ENCODE measurements at regions not wholly inside any gene's neighbourhood (a gene's known extent, or its start where the extent isn't known, plus 50 kb on each side); places are given as distances from the start of the nearest gene placed in this dataset.

GRCh38 chr2:17228461-17228860, 289.8 kb downstream of the RAD51AP2 start:
- no peak for DNase-seq
- ChIA-PET CTCF (interaction anchor here (1.9 kb wide), 1 partner anchor 18 kb away, joined by 4 read pairs; no protein-coding TSS in a partner anchor), POLR2A (no interaction called here)
- H4K20me1 ChIP-seq (ENCODE audit: insufficient read depth): no peaks in the 10 kb centered on the region
- H3K4me2 ChIP-seq: no peak overlapping the region
- no peaks in the 10 kb centered on the region for H3K36me3 ChIP-seq (replicated peaks in 1 of 2; ENCODE audit: control insufficient read depth in 1 of 2, insufficient read depth in 2 of 2, low read length in 1 of 2)
- no peak overlapping the region for H3K9ac ChIP-seq
- peaks cover 0 to 2% of the 10 kb centered on the region in 2 experiments; a peak in 2 of 4 replicates for H3K4me1 ChIP-seq (ENCODE audit: control insufficient read depth in 1 of 2, insufficient read depth in 2 of 2, low read depth in 1 of 2, low read length in 1 of 2)
- H2AFZ ChIP-seq (ENCODE audit: low read depth): no peak overlapping the region
- H3K4me3 ChIP-seq (ENCODE audit: low read depth in 2 of 2, low read length in 1 of 2): no peak overlapping the region
- no peak overlapping the region for H3K27ac ChIP-seq (ENCODE audit: low read depth in 2 of 2, low read length in 1 of 2)
- no peaks in the 10 kb centered on the region for H3K9me3 ChIP-seq
- no peaks in the 10 kb centered on the region for H3F3A ChIP-seq (replicated peaks; ENCODE audit: insufficient read depth)
- no peaks in the 10 kb centered on the region for H3K9me2 ChIP-seq
- TF ChIP-seq MXI1 (IDR thresholded peaks at IDR 0.05; ENCODE audit: low read depth, low read length): no peak
- H3K27me3 ChIP-seq (ENCODE audit: insufficient read depth): no peaks in the 10 kb centered on the region
- no peaks in the 10 kb centered on the region for H3K79me2 ChIP-seq (ENCODE audit: insufficient read depth)
- 66% methylated on average over 6 of the region's 6 CpGs for WGBS (ENCODE audit: low lambda C conversion rate)

GRCh38 chr2:17227856-17228255, 290.4 kb downstream of the RAD51AP2 start:
- Histone ChIP-seq H3K9me3 (no peaks in the 10 kb centered on the region), H3K9ac (no peak overlapping the region), H3F3A (replicated peaks; ENCODE audit: insufficient read depth) (no peaks in the 10 kb centered on the region), H4K20me1 (ENCODE audit: insufficient read depth) (no peaks in the 10 kb centered on the region), H3K27me3 (ENCODE audit: insufficient read depth) (no peaks in the 10 kb centered on the region), H3K4me2 (no peak overlapping the region), H2AFZ (ENCODE audit: low read depth) (no peak overlapping the region), H3K79me2 (ENCODE audit: insufficient read depth) (no peaks in the 10 kb centered on the region), H3K9me2 (no peaks in the 10 kb centered on the region), H3K4me1 (ENCODE audit: control insufficient read depth in 1 of 2, insufficient read depth in 2 of 2, low read depth in 1 of 2, low read length in 1 of 2) (peaks cover 0 to 2% of the 10 kb centered on the region in 2 experiments; a peak in 2 of 4 replicates), H3K4me3 (ENCODE audit: low read depth in 2 of 2, low read length in 1 of 2) (no peak overlapping the region), H3K27ac (ENCODE audit: low read depth in 2 of 2, low read length in 1 of 2) (no peak overlapping the region), H3K36me3 (replicated peaks in 1 of 2; ENCODE audit: control insufficient read depth in 1 of 2, insufficient read depth in 2 of 2, low read length in 1 of 2) (no peaks in the 10 kb centered on the region)
- WGBS (ENCODE audit: low lambda C conversion rate): 39% methylated on average over 5 of the region's 5 CpGs
- CTCF ChIA-PET: interaction anchor here (1.7 to 1.9 kb wide), 2 partner anchors 19 to 455 kb away, joined by 4 to 7 read pairs; no protein-coding TSS in a partner anchor
- no peak for DNase-seq
- POLR2A ChIA-PET: no interaction called here
- no peak for TF ChIP-seq YY1 (IDR thresholded peaks at IDR 0.05; ENCODE audit: low read depth)
- TF ChIP-seq TAF1 (IDR thresholded peaks at IDR 0.05; ENCODE audit: borderline replicate concordance, low read depth, low read length): no peak
- no peak for TF ChIP-seq RXRA (IDR thresholded peaks at IDR 0.05; ENCODE audit: borderline replicate concordance, low read depth)
- no peak for TF ChIP-seq USF2 (IDR thresholded peaks at IDR 0.05; ENCODE audit: borderline replicate concordance, low read depth, low read length)
- TF ChIP-seq SMC3 (IDR thresholded peaks at IDR 0.05; ENCODE audit: low read depth, low read length): no peak
- no peak for TF ChIP-seq MXI1 (IDR thresholded peaks at IDR 0.05; ENCODE audit: low read depth, low read length)

- CTCF ChIA-PET: interaction anchor here (1.7 kb wide), 1 partner anchor 454 kb away, joined by 7 read pairs; no protein-coding TSS in a partner anchor
- H3K9ac ChIP-seq: no peak overlapping the region
- H3F3A ChIP-seq (replicated peaks; ENCODE audit: insufficient read depth): no peaks in the 10 kb centered on the region
- H3K9me2 ChIP-seq: no peaks in the 10 kb centered on the region
- no peak for DNase-seq
- no peaks in the 10 kb centered on the region for H3K79me2 ChIP-seq (ENCODE audit: insufficient read depth)
- H4K20me1 ChIP-seq (ENCODE audit: insufficient read depth): no peaks in the 10 kb centered on the region
- no peak for TF ChIP-seq YY1 (IDR thresholded peaks at IDR 0.05; ENCODE audit: low read depth)
- no peak for TF ChIP-seq MAX (IDR thresholded peaks at IDR 0.05; ENCODE audit: low read depth)
- TF ChIP-seq MXI1 (IDR thresholded peaks at IDR 0.05; ENCODE audit: low read depth, low read length): no peak
- no peak for TF ChIP-seq FOXJ3 (CRISPR knock-in tag; IDR thresholded peaks at IDR 0.05)
- no peak overlapping the region for H3K4me3 ChIP-seq (ENCODE audit: low read depth in 2 of 2, low read length in 1 of 2)
- H3K4me2 ChIP-seq: no peak overlapping the region
- H3K27ac ChIP-seq (ENCODE audit: low read depth in 2 of 2, low read length in 1 of 2): no peak overlapping the region
- H3K27me3 ChIP-seq (ENCODE audit: insufficient read depth): no peaks in the 10 kb centered on the region
- H3K9me3 ChIP-seq: no peaks in the 10 kb centered on the region
- POLR2A ChIA-PET: no interaction called here
- H2AFZ ChIP-seq (ENCODE audit: low read depth): no peak overlapping the region
- peaks cover 0 to 2% of the 10 kb centered on the region in 2 experiments; a peak in 2 of 4 replicates for H3K4me1 ChIP-seq (ENCODE audit: control insufficient read depth in 1 of 2, insufficient read depth in 2 of 2, low read depth in 1 of 2, low read length in 1 of 2)
- no peaks in the 10 kb centered on the region for H3K36me3 ChIP-seq (replicated peaks in 1 of 2; ENCODE audit: control insufficient read depth in 1 of 2, insufficient read depth in 2 of 2, low read length in 1 of 2)
These were observed 291.2 kb downstream of the RAD51AP2 start for GRCh38 chr2:17226941-17227490.
